Neural cell (in vitro differentiated cells): ENCODE measurements at regions not wholly inside any gene's neighbourhood (a gene's known extent, or its start where the extent isn't known, plus 50 kb on each side); places are given as distances from the start of the nearest gene placed in this dataset.

Source experiments
- H2AFZ ChIP-seq: fragments of 200-600, 300-800 bp; sonication (generic), shearing (Covaris generic); 2 replicates; pipeline ENCODE4 v1.6.0; 2014; ENCODE audit warnings: low read depth, mild to moderate bottlenecking, antibody characterized with exemption, low read length, moderate library complexity
- H3F3A ChIP-seq: fragments of 200-600 bp; shearing (Covaris generic); 2 replicates; pipeline ENCODE4 v1.6.1; 2016; ENCODE audit warnings: mild to moderate bottlenecking, moderate library complexity, mixed read lengths, antibody characterized with exemption, low read length; ENCODE audit not compliant: insufficient read depth, poor library complexity, severe bottlenecking
- H3K27ac ChIP-seq: fragments of 200-600, 300-800 bp; sonication (generic), shearing (Covaris generic); 2 replicates; pipeline ENCODE4 v1.5.1; 2014; ENCODE audit warnings: mild to moderate bottlenecking, low read length, moderate library complexity
- H3K27me3 ChIP-seq: fragments of 300-800, 200-600 bp; sonication (generic), shearing (Covaris generic); 2 replicates; pipeline ENCODE4 v1.6.0; 2014; ENCODE audit warnings: mild to moderate bottlenecking, low read depth, low read length, moderate library complexity; ENCODE audit not compliant: insufficient read depth
- H3K36me3 ChIP-seq: fragments of 300-800, 200-600 bp; sonication (generic), shearing (Covaris generic); 2 replicates; pipeline ENCODE4 v1.5.1; 2014; ENCODE audit warnings: mild to moderate bottlenecking, antibody characterized with exemption, low read length, moderate library complexity; ENCODE audit not compliant: insufficient read depth
- H3K4me2 ChIP-seq: fragments of 300-800, 200-600 bp; sonication (generic), shearing (Covaris generic); 2 replicates; pipeline ENCODE4 v1.6.0; 2014; ENCODE audit warnings: mild to moderate bottlenecking, low read length
- H3K4me3 ChIP-seq: fragments of 300-800, 200-600 bp; sonication (generic), shearing (Covaris generic); 2 replicates; pipeline ENCODE4 v1.5.1; 2014; ENCODE audit warnings: mild to moderate bottlenecking, low read length, moderate library complexity
- H3K79me2 ChIP-seq: fragments of 200-600 bp; shearing (Covaris generic); replicated peaks from 2 replicates; pipeline ENCODE4 v1.6.0; 2014; ENCODE audit warnings: mild to moderate bottlenecking, low read length, moderate library complexity; ENCODE audit not compliant: insufficient read depth
- H3K9ac ChIP-seq: fragments of 300-800, 200-600 bp; sonication (generic), shearing (Covaris generic); 2 replicates; pipeline ENCODE4 v1.6.1; 2016; ENCODE audit warnings: mild to moderate bottlenecking, low read length, mixed read lengths
- H3K9me2 ChIP-seq: fragments of 200-600 bp; shearing (Covaris generic); 2 replicates; pipeline ENCODE4 v1.6.1; 2016; ENCODE audit warnings: mild to moderate bottlenecking, low read length, mixed read lengths; ENCODE audit not compliant: insufficient read depth
- H3K9me3 ChIP-seq: fragments of 200-600, 300-800 bp; sonication (generic), shearing (Covaris generic); 2 replicates; pipeline ENCODE4 v1.6.1; 2016; ENCODE audit warnings: mild to moderate bottlenecking, mixed run types, low read length, moderate library complexity, mixed read lengths
- H4K20me1 ChIP-seq: fragments of 200-600 bp; shearing (Covaris generic); 2 replicates; pipeline ENCODE4 v1.6.1; 2016; ENCODE audit warnings: mild to moderate bottlenecking, mixed run types; ENCODE audit not compliant: insufficient read depth
- CTCF ChIP-seq: fragments of 450-650 bp; IDR thresholded peaks from 2 replicates; pipeline ENCODE4 v1.5.1; 2014; ENCODE audit warnings: antibody characterized with exemption, mild to moderate bottlenecking, moderate library complexity; ENCODE audit not compliant: poor library complexity, severe bottlenecking
- EP300 ChIP-seq: fragments of 450-650 bp; conservative IDR thresholded peaks from 2 replicates; pipeline ENCODE4 v1.6.1; 2014; ENCODE audit warnings: antibody characterized with exemption, mild to moderate bottlenecking, moderate library complexity; ENCODE audit not compliant: poor library complexity, severe bottlenecking
- EZH2 ChIP-seq: fragments of 200-600, 300-800 bp; shearing (Covaris generic), sonication (generic); IDR thresholded peaks from 2 replicates; pipeline ENCODE4 v1.6.1; 2014; ENCODE audit warnings: antibody characterized with exemption, low read length, borderline replicate concordance, mild to moderate bottlenecking; ENCODE audit not compliant: insufficient read depth, poor library complexity, severe bottlenecking
- MXI1 ChIP-seq: fragments of 450-650 bp; conservative IDR thresholded peaks from 2 replicates; pipeline ENCODE4 v1.6.1; 2014; ENCODE audit warnings: antibody characterized with exemption, mild to moderate bottlenecking; ENCODE audit not compliant: poor library complexity, severe bottlenecking
- POLR2AphosphoS5 ChIP-seq: IDR thresholded peaks from 2 replicates; pipeline ENCODE4 v1.6.1; 2012
- RAD21 ChIP-seq: fragments of 450-650 bp; conservative IDR thresholded peaks from 2 replicates; pipeline ENCODE4 v1.6.1; 2014; ENCODE audit warnings: antibody characterized with exemption, mild to moderate bottlenecking, moderate library complexity
- SMC3 ChIP-seq: fragments of 450-650 bp; conservative IDR thresholded peaks from 2 replicates; pipeline ENCODE4 v1.6.1; 2014; ENCODE audit warnings: antibody characterized with exemption, mild to moderate bottlenecking, moderate library complexity; ENCODE audit not compliant: poor library complexity
- TAF1 ChIP-seq: IDR thresholded peaks from 2 replicates; pipeline ENCODE4 v1.6.1; 2012; ENCODE audit warnings: low read depth
- TF ChIP-seq, protein P1 (sequence below): IDR thresholded peaks from 2 replicates; pipeline ENCODE4 v1.6.1; 2012; ENCODE audit warnings: borderline replicate concordance

DNA sequence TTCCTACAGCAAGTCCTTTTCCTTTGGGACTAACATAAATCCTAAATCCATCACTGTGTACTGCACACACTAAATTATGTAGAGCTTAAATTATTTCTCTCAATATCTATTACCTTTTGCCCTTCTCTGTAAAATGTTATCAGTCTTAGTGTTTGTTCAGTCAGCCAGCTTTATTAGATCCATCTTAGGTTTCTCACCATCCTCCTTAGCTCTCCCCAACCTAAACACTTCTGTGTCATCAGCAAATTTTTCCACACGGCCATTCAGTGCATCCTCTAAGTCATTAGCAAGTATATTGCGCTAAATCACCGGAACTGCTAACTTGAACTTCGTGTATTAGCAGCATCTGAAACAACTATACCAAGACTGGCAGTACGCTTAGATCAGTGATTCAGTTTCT, 142.1 kb upstream of the ZNF438 start:
- no peaks in the 10 kb centered on the region for H3K36me3 ChIP-seq
- no peaks in the 10 kb centered on the region for H3F3A ChIP-seq
- no peaks in the 10 kb centered on the region for H3K27me3 ChIP-seq
- H3K27ac ChIP-seq = no peak overlapping the region
- H3K4me2 ChIP-seq = no peak overlapping the region
- TF ChIP-seq, protein P1, sequence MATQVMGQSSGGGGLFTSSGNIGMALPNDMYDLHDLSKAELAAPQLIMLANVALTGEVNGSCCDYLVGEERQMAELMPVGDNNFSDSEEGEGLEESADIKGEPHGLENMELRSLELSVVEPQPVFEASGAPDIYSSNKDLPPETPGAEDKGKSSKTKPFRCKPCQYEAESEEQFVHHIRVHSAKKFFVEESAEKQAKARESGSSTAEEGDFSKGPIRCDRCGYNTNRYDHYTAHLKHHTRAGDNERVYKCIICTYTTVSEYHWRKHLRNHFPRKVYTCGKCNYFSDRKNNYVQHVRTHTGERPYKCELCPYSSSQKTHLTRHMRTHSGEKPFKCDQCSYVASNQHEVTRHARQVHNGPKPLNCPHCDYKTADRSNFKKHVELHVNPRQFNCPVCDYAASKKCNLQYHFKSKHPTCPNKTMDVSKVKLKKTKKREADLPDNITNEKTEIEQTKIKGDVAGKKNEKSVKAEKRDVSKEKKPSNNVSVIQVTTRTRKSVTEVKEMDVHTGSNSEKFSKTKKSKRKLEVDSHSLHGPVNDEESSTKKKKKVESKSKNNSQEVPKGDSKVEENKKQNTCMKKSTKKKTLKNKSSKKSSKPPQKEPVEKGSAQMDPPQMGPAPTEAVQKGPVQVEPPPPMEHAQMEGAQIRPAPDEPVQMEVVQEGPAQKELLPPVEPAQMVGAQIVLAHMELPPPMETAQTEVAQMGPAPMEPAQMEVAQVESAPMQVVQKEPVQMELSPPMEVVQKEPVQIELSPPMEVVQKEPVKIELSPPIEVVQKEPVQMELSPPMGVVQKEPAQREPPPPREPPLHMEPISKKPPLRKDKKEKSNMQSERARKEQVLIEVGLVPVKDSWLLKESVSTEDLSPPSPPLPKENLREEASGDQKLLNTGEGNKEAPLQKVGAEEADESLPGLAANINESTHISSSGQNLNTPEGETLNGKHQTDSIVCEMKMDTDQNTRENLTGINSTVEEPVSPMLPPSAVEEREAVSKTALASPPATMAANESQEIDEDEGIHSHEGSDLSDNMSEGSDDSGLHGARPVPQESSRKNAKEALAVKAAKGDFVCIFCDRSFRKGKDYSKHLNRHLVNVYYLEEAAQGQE = no peak
- no peak for TF ChIP-seq SMC3
- no peak for TF ChIP-seq CTCF
- no peak for TF ChIP-seq EP300
- TF ChIP-seq MXI1 = no peak
- TF ChIP-seq RAD21 = no peak
- TF ChIP-seq POLR2AphosphoS5 = no peak
- no peak for TF ChIP-seq TAF1
- TF ChIP-seq EZH2 = no peak
- H3K9me3 ChIP-seq = no peaks in the 10 kb centered on the region
- no peaks in the 10 kb centered on the region for H4K20me1 ChIP-seq
- no peak overlapping the region for H2AFZ ChIP-seq
- no peak overlapping the region for H3K4me3 ChIP-seq
- no peaks in the 10 kb centered on the region for H3K9me2 ChIP-seq
- no peaks in the 10 kb centered on the region for H3K79me2 ChIP-seq
- no peak overlapping the region for H3K9ac ChIP-seq

- Histone ChIP-seq H3F3A (no peaks in the 10 kb centered on the region), H4K20me1 (no peaks in the 10 kb centered on the region), H2AFZ (no peak overlapping the region), H3K4me2 (no peak overlapping the region), H3K36me3 (no peaks in the 10 kb centered on the region), H3K9me2 (no peaks in the 10 kb centered on the region), H3K79me2 (no peaks in the 10 kb centered on the region), H3K4me3 (no peak overlapping the region), H3K9me3 (no peaks in the 10 kb centered on the region), H3K9ac (no peak overlapping the region), H3K27me3 (no peaks in the 10 kb centered on the region), H3K27ac (no peak overlapping the region)
- TF ChIP-seq SMC3 (no peak), POLR2AphosphoS5 (no peak), RAD21 (no peak), EP300 (no peak), EZH2 (no peak), MXI1 (no peak)
- TF ChIP-seq, protein P1 = no peak
Measured at GRCh38 chr10:31179091-31179680, 139.8 kb upstream of the ZEB1 start.
